WTC11 (cell line): ENCODE measurements at regions not wholly inside any gene's neighbourhood (a gene's known extent, or its start where the extent isn't known, plus 50 kb on each side); places are given as distances from the start of the nearest gene placed in this dataset.

ENCODE experiments used
- ATAC-seq: fragments of 200-7000 bp; cut with Tn5 transposase; 2 replicates; pipeline ENCODE4 v1.10.0; 2021; ENCODE audit warnings: mild to moderate bottlenecking, moderate library complexity
- CTCF ChIA-PET: fragments of 300-600 bp; sonication (Branson Sonifier 250); formaldehyde crosslinking; loops from one replicate; lab custom pipeline; 2021; ENCODE audit warnings: antibody characterized with exemption; lab: Charles Lee
- POLR2A ChIA-PET: fragments of 350-600 bp; sonication (Branson Sonifier 250); formaldehyde crosslinking; loops from one replicate; lab custom pipeline; 2021; ENCODE audit warnings: antibody characterized with exemption; lab: Charles Lee
- DNase-seq: peaks from one replicate; pipeline ENCODE4 v3.0.0; 2021; ENCODE audit warnings: low spot score
- H3K27ac Mint-ChIP-seq: 2 replicates; pipeline ENCODE4 v1.8.0; 2021; ENCODE audit warnings: mixed read lengths
- H3K27me3 Mint-ChIP-seq: 2 replicates; pipeline ENCODE4 v1.8.0; 2021; ENCODE audit warnings: low read depth, mild to moderate bottlenecking, moderate library complexity, mixed read lengths
- H3K36me3 Mint-ChIP-seq: 2 replicates; pipeline ENCODE4 v1.8.0; 2021; ENCODE audit warnings: mixed read lengths
- H3K4me1 Mint-ChIP-seq: 2 replicates; pipeline ENCODE4 v1.8.0; 2022; ENCODE audit warnings: mixed read lengths
- H3K4me3 Mint-ChIP-seq: 2 replicates; pipeline ENCODE4 v1.8.0; 2021; ENCODE audit warnings: mild to moderate bottlenecking, moderate library complexity, mixed read lengths
- H3K9me3 Mint-ChIP-seq: 2 replicates; pipeline ENCODE4 v1.8.0; 2021; ENCODE audit warnings: mixed read lengths
- AFF4 ChIP-seq: sonication (generic); formaldehyde crosslinking; IDR thresholded peaks from 2 replicates; pipeline ENCODE4 v1.8.1; 2023; ENCODE audit warnings: mild to moderate bottlenecking, missing genetic modification reagents, borderline replicate concordance
- CREM ChIP-seq: sonication (generic); formaldehyde crosslinking; IDR thresholded peaks from 2 replicates; pipeline ENCODE4 v1.8.1; 2022; ENCODE audit warnings: mild to moderate bottlenecking, missing genetic modification reagents, moderate library complexity
- ESRRA ChIP-seq: sonication (generic); formaldehyde crosslinking; IDR thresholded peaks from 2 replicates; pipeline ENCODE4 v1.8.1; 2022; ENCODE audit warnings: mild to moderate bottlenecking, missing genetic modification reagents, borderline replicate concordance
- FOXJ3 ChIP-seq: sonication (generic); formaldehyde crosslinking; IDR thresholded peaks from 2 replicates; pipeline ENCODE4 v1.9.0; 2021; ENCODE audit warnings: missing genetic modification reagents, mild to moderate bottlenecking, borderline replicate concordance
- GTF2I ChIP-seq: fragments of 250-450 bp; sonication (Bioruptor Pico); conservative IDR thresholded peaks from 2 replicates; pipeline ENCODE4 v1.4.0; 2021; ENCODE audit warnings: mild to moderate bottlenecking
- JUN ChIP-seq: sonication (generic); formaldehyde crosslinking; IDR thresholded peaks from 2 replicates; pipeline ENCODE4 v1.8.0; 2023; ENCODE audit warnings: mild to moderate bottlenecking, missing genetic modification reagents
- KAT7 ChIP-seq: sonication (generic); formaldehyde crosslinking; IDR thresholded peaks from 2 replicates; pipeline ENCODE4 v1.8.1; 2023; ENCODE audit warnings: missing genetic modification reagents, mild to moderate bottlenecking, borderline replicate concordance
- MXD4 ChIP-seq: fragments of 250-450 bp; sonication (Bioruptor Pico); IDR thresholded peaks from 2 replicates; pipeline ENCODE4 v1.8.0; 2021; ENCODE audit warnings: mild to moderate bottlenecking, moderate library complexity, borderline replicate concordance
- NFYB ChIP-seq: sonication (generic); formaldehyde crosslinking; conservative IDR thresholded peaks from 2 replicates; pipeline ENCODE4 v1.8.0; 2022; ENCODE audit warnings: low read depth, missing genetic modification reagents
- NR3C1 ChIP-seq: sonication (generic); formaldehyde crosslinking; conservative IDR thresholded peaks from 2 replicates; pipeline ENCODE4 v1.8.1; 2023; ENCODE audit warnings: low read depth, mild to moderate bottlenecking, missing genetic modification reagents
- PRRX2 ChIP-seq: fragments of 250-450 bp; sonication (Bioruptor Pico); IDR thresholded peaks from 2 replicates; pipeline ENCODE4 v1.8.0; 2021; ENCODE audit warnings: mild to moderate bottlenecking
- RELA ChIP-seq: sonication (generic); formaldehyde crosslinking; IDR thresholded peaks from 2 replicates; pipeline ENCODE4 v1.8.1; 2022; ENCODE audit warnings: missing genetic modification reagents, mild to moderate bottlenecking, borderline replicate concordance
- SMAD3 ChIP-seq: sonication (generic); formaldehyde crosslinking; IDR thresholded peaks from 2 replicates; pipeline ENCODE4 v1.8.0; 2022; ENCODE audit warnings: missing genetic modification reagents, mild to moderate bottlenecking, borderline replicate concordance
- SMAD4 ChIP-seq: sonication (generic); formaldehyde crosslinking; IDR thresholded peaks from 2 replicates; pipeline ENCODE4 v1.8.0; 2022; ENCODE audit warnings: mild to moderate bottlenecking, missing genetic modification reagents
- USF2 ChIP-seq: sonication (generic); formaldehyde crosslinking; IDR thresholded peaks from 2 replicates; pipeline ENCODE4 v1.8.1; 2023; ENCODE audit warnings: mild to moderate bottlenecking, missing genetic modification reagents, moderate library complexity
- ZNF317 ChIP-seq: sonication (generic); formaldehyde crosslinking; IDR thresholded peaks from 2 replicates; pipeline ENCODE4 v1.8.1; 2023; ENCODE audit warnings: low read depth, mild to moderate bottlenecking, moderate library complexity, missing genetic modification reagents, borderline replicate concordance
- ZNF671 ChIP-seq: fragments of 250-450 bp; sonication (Bioruptor Pico); IDR thresholded peaks from 2 replicates; pipeline ENCODE4 v1.8.0; 2021; ENCODE audit warnings: mild to moderate bottlenecking
- TF ChIP-seq, protein P1 (sequence below): fragments of 200-600 bp; IDR thresholded peaks from 2 replicates; pipeline ENCODE4 v1.8.0; 2022; ENCODE audit warnings: antibody characterized with exemption
- TF ChIP-seq, protein P2 (sequence below): sonication (generic); formaldehyde crosslinking; IDR thresholded peaks from 2 replicates; pipeline ENCODE4 v1.8.1; 2022; ENCODE audit warnings: low read depth, mild to moderate bottlenecking, moderate library complexity, missing genetic modification reagents, borderline replicate concordance
- TF ChIP-seq, protein P3 (sequence below): sonication (generic); formaldehyde crosslinking; IDR thresholded peaks from 2 replicates; pipeline ENCODE4 v1.8.1; 2023; ENCODE audit warnings: mild to moderate bottlenecking, moderate library complexity, missing genetic modification reagents
- TF ChIP-seq, protein P4 (sequence below): sonication (generic); formaldehyde crosslinking; IDR thresholded peaks from 2 replicates; pipeline ENCODE4 v1.8.1; 2022; ENCODE audit warnings: low read depth, missing genetic modification reagents, borderline replicate concordance
- TF ChIP-seq, protein P5 (sequence below): sonication (generic); formaldehyde crosslinking; IDR thresholded peaks from 2 replicates; pipeline ENCODE4 v1.8.0; 2022; ENCODE audit warnings: mild to moderate bottlenecking, missing genetic modification reagents
- TF ChIP-seq, protein P6 (sequence below): sonication (generic); formaldehyde crosslinking; IDR thresholded peaks from 2 replicates; pipeline ENCODE4 v1.8.0; 2022; ENCODE audit warnings: mild to moderate bottlenecking, missing genetic modification reagents

DNA sequence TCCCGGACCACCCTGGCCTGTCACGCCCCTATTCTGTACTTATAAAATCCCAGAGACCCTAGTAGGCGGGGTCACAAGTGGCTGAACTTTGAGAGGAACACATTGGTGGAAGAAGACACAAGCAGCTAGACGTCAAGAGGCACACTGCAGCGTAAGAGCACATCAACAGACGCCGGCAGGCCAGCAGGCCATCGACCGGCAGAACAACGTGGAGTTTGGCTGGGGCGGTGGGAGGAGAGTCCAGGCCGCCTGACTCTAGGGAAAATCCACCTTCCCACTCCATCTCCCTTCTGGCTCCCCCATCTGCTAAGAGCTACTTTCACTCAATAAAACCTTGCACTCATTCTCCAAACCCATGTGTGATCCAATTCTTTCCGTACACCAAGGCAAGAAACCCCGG is 601.8 kb upstream of the CDH2 start:
- DNase-seq: no peak
- Mint-ChIP-seq H3K27me3 (no peaks in the 10 kb centered on the region), H3K4me1 (peaks cover 6% of the 10 kb centered on the region), H3K9me3 (no peaks in the 10 kb centered on the region)
- POLR2A ChIA-PET: no interaction called here
- TF ChIP-seq CREM (no peak), MXD4 (CRISPR knock-in tag) (no peak), KAT7 (CRISPR knock-in tag) (no peak), GTF2I (CRISPR knock-in tag) (no peak), USF2 (no peak), ZNF317 (CRISPR knock-in tag) (no peak)
- TF ChIP-seq, protein P1, sequence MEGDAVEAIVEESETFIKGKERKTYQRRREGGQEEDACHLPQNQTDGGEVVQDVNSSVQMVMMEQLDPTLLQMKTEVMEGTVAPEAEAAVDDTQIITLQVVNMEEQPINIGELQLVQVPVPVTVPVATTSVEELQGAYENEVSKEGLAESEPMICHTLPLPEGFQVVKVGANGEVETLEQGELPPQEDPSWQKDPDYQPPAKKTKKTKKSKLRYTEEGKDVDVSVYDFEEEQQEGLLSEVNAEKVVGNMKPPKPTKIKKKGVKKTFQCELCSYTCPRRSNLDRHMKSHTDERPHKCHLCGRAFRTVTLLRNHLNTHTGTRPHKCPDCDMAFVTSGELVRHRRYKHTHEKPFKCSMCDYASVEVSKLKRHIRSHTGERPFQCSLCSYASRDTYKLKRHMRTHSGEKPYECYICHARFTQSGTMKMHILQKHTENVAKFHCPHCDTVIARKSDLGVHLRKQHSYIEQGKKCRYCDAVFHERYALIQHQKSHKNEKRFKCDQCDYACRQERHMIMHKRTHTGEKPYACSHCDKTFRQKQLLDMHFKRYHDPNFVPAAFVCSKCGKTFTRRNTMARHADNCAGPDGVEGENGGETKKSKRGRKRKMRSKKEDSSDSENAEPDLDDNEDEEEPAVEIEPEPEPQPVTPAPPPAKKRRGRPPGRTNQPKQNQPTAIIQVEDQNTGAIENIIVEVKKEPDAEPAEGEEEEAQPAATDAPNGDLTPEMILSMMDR: no peak
- TF ChIP-seq, protein P2, sequence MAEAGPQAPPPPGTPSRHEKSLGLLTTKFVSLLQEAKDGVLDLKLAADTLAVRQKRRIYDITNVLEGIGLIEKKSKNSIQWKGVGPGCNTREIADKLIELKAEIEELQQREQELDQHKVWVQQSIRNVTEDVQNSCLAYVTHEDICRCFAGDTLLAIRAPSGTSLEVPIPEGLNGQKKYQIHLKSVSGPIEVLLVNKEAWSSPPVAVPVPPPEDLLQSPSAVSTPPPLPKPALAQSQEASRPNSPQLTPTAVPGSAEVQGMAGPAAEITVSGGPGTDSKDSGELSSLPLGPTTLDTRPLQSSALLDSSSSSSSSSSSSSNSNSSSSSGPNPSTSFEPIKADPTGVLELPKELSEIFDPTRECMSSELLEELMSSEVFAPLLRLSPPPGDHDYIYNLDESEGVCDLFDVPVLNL (CRISPR knock-in tag): no peak
- TF ChIP-seq, protein P3, sequence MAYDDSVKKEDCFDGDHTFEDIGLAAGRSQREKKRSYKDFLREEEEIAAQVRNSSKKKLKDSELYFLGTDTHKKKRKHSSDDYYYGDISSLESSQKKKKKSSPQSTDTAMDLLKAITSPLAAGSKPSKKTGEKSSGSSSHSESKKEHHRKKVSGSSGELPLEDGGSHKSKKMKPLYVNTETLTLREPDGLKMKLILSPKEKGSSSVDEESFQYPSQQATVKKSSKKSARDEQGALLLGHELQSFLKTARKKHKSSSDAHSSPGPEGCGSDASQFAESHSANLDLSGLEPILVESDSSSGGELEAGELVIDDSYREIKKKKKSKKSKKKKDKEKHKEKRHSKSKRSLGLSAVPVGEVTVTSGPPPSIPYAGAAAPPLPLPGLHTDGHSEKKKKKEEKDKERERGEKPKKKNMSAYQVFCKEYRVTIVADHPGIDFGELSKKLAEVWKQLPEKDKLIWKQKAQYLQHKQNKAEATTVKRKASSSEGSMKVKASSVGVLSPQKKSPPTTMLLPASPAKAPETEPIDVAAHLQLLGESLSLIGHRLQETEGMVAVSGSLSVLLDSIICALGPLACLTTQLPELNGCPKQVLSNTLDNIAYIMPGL (CRISPR knock-in tag): no peak
- TF ChIP-seq, all 79 proteins: peak for 0
- Mint-ChIP-seq H3K36me3 (no peaks in the 10 kb centered on the region), H3K27ac (no peak overlapping the region), H3K4me3 (no peak overlapping the region)
- CTCF ChIA-PET: no interaction called here
- peak; percentile 22; the same call in 1 of the 2 replicates for ATAC-seq

- DNase-seq (no peak), ATAC-seq (no peak)
- no peaks in the 10 kb centered on the region for H3K9me3 Mint-ChIP-seq
- no peak overlapping the region for H3K27ac Mint-ChIP-seq
- H3K36me3 Mint-ChIP-seq: no peaks in the 10 kb centered on the region
- ChIA-PET POLR2A (no interaction called here), CTCF (no interaction called here)
- peaks cover 6% of the 10 kb centered on the region for H3K4me1 Mint-ChIP-seq
- H3K4me3 Mint-ChIP-seq: no peak overlapping the region
- no peaks in the 10 kb centered on the region for H3K27me3 Mint-ChIP-seq
- no peak for TF ChIP-seq JUN (CRISPR knock-in tag)
- no peak for TF ChIP-seq RELA (CRISPR knock-in tag)
- TF ChIP-seq, protein P4, sequence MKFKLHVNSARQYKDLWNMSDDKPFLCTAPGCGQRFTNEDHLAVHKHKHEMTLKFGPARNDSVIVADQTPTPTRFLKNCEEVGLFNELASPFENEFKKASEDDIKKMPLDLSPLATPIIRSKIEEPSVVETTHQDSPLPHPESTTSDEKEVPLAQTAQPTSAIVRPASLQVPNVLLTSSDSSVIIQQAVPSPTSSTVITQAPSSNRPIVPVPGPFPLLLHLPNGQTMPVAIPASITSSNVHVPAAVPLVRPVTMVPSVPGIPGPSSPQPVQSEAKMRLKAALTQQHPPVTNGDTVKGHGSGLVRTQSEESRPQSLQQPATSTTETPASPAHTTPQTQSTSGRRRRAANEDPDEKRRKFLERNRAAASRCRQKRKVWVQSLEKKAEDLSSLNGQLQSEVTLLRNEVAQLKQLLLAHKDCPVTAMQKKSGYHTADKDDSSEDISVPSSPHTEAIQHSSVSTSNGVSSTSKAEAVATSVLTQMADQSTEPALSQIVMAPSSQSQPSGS (CRISPR knock-in tag): no peak
- TF ChIP-seq FOXJ3 (CRISPR knock-in tag): no peak
- no peak for TF ChIP-seq ZNF671 (CRISPR knock-in tag)
- TF ChIP-seq SMAD4: no peak
- no peak for TF ChIP-seq AFF4 (CRISPR knock-in tag)
- no peak for TF ChIP-seq ESRRA (CRISPR knock-in tag)
- no peak for TF ChIP-seq PRRX2 (CRISPR knock-in tag)
- no peak for TF ChIP-seq SMAD3
- TF ChIP-seq, protein P5, sequence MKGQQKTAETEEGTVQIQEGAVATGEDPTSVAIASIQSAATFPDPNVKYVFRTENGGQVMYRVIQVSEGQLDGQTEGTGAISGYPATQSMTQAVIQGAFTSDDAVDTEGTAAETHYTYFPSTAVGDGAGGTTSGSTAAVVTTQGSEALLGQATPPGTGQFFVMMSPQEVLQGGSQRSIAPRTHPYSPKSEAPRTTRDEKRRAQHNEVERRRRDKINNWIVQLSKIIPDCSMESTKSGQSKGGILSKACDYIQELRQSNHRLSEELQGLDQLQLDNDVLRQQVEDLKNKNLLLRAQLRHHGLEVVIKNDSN: no peak
- no peak for TF ChIP-seq NFYB
- TF ChIP-seq NR3C1 (CRISPR knock-in tag): no peak
- TF ChIP-seq, protein P6, sequence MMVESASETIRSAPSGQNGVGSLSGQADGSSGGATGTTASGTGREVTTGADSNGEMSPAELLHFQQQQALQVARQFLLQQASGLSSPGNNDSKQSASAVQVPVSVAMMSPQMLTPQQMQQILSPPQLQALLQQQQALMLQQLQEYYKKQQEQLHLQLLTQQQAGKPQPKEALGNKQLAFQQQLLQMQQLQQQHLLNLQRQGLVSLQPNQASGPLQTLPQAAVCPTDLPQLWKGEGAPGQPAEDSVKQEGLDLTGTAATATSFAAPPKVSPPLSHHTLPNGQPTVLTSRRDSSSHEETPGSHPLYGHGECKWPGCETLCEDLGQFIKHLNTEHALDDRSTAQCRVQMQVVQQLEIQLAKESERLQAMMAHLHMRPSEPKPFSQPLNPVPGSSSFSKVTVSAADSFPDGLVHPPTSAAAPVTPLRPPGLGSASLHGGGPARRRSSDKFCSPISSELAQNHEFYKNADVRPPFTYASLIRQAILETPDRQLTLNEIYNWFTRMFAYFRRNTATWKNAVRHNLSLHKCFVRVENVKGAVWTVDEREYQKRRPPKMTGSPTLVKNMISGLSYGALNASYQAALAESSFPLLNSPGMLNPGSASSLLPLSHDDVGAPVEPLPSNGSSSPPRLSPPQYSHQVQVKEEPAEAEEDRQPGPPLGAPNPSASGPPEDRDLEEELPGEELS (CRISPR knock-in tag): no peak
Measured at GRCh38 chr18:28777756-28778155, 600.8 kb upstream of the CDH2 start.
